SK-N-SH treated with all-trans-retinoic acid at 6 μM for 48 hours (cell line): ENCODE measurements at regions not wholly inside any gene's neighbourhood (a gene's known extent, or its start where the extent isn't known, plus 50 kb on each side); places are given as distances from the start of the nearest gene placed in this dataset.
"Not testable (repeated sequence)": the region's sequence is repeated elsewhere in the genome, so short reads cannot be mapped to it uniquely, and the experiment has no call there.

Experiments used
- ATAC-seq: fragments of 200-7000 bp; cut with Tn5 transposase; 3 replicates; pipeline ENCODE4 v1.9.1; 2020; ENCODE audit warnings: mild to moderate bottlenecking, moderate library complexity
- ARNTL ChIP-seq: fragments of 450-650 bp; formaldehyde crosslinking; IDR thresholded peaks from 2 replicates; pipeline ENCODE4 v1.5.0; 2020; ENCODE audit warnings: low read depth, mild to moderate bottlenecking, moderate library complexity, borderline replicate concordance
- BACH2 ChIP-seq: fragments of 250-450 bp; sonication (Bioruptor Pico); IDR thresholded peaks from 2 replicates; pipeline ENCODE4 v1.9.0; 2021; ENCODE audit warnings: mild to moderate bottlenecking, borderline replicate concordance
- CSRNP3 ChIP-seq: fragments of 250-450 bp; sonication (Bioruptor Pico); IDR thresholded peaks from 2 replicates; pipeline ENCODE4 v1.5.1; 2021; ENCODE audit warnings: mild to moderate bottlenecking, moderate library complexity
- ESRRG ChIP-seq: fragments of 250-450 bp; sonication (Bioruptor Pico); IDR thresholded peaks from 2 replicates; pipeline ENCODE4 v1.6.1; 2021; ENCODE audit warnings: mild to moderate bottlenecking
- GLIS3 ChIP-seq: fragments of 250-450 bp; sonication (Bioruptor Pico); IDR thresholded peaks from 2 replicates; pipeline ENCODE4 v1.5.0; 2020; ENCODE audit warnings: mild to moderate bottlenecking, moderate library complexity
- ISL1 ChIP-seq: fragments of 250-450 bp; sonication (Bioruptor Pico); IDR thresholded peaks from 2 replicates; pipeline ENCODE4 v2.1.2; 2022; ENCODE audit warnings: mild to moderate bottlenecking, moderate library complexity
- OSR1 ChIP-seq: fragments of 250-450 bp; sonication (Bioruptor Pico); IDR thresholded peaks from 2 replicates; pipeline ENCODE4 v1.8.0; 2022; ENCODE audit warnings: moderate library complexity, mild to moderate bottlenecking, inconsistent platforms
- PATZ1 ChIP-seq: fragments of 250-450 bp; sonication (Bioruptor Pico); IDR thresholded peaks from 2 replicates; pipeline ENCODE4 v1.8.0; 2020; ENCODE audit warnings: mild to moderate bottlenecking, moderate library complexity, borderline replicate concordance
- POU6F1 ChIP-seq: fragments of 250-450 bp; sonication (Bioruptor Pico); IDR thresholded peaks from 2 replicates; pipeline ENCODE4 v1.8.0; 2021; ENCODE audit warnings: low read depth, mild to moderate bottlenecking, moderate library complexity, borderline replicate concordance
- PPARA ChIP-seq: fragments of 250-450 bp; sonication (Bioruptor Pico); IDR thresholded peaks from 2 replicates; pipeline ENCODE4 v1.5.0; 2020; ENCODE audit warnings: mild to moderate bottlenecking, borderline replicate concordance
- RARB ChIP-seq: fragments of 250-450 bp; sonication (Bioruptor Pico); IDR thresholded peaks from 2 replicates; pipeline ENCODE4 v1.8.0; 2021; ENCODE audit warnings: mild to moderate bottlenecking, moderate library complexity
- SNAI2 ChIP-seq: fragments of 250-450 bp; sonication (Bioruptor Pico); IDR thresholded peaks from 2 replicates; pipeline ENCODE4 v1.5.0; 2020; ENCODE audit warnings: mild to moderate bottlenecking, moderate library complexity
- TCF4 ChIP-seq: fragments of 250-450 bp; sonication (Bioruptor Pico); IDR thresholded peaks from 2 replicates; pipeline ENCODE4 v1.8.0; 2021; ENCODE audit warnings: mild to moderate bottlenecking, moderate library complexity, borderline replicate concordance
- TOX ChIP-seq: fragments of 250-450 bp; sonication (Bioruptor Pico); IDR thresholded peaks from 2 replicates; pipeline ENCODE4 v1.8.0; 2021; ENCODE audit warnings: mild to moderate bottlenecking, moderate library complexity, borderline replicate concordance
- TSHZ2 ChIP-seq: fragments of 250-450 bp; sonication (Bioruptor Pico); IDR thresholded peaks from 2 replicates; pipeline ENCODE4 v1.5.0; 2020; ENCODE audit warnings: mild to moderate bottlenecking, moderate library complexity
- ZC3H10 ChIP-seq: fragments of 250-450 bp; sonication (Bioruptor Pico); IDR thresholded peaks from 2 replicates; pipeline ENCODE4 v1.5.1; 2021; ENCODE audit warnings: mild to moderate bottlenecking, moderate library complexity
- ZFP3 ChIP-seq: fragments of 250-450 bp; sonication (Bioruptor Pico); IDR thresholded peaks from 2 replicates; pipeline ENCODE4 v1.5.0; 2020; ENCODE audit warnings: mild to moderate bottlenecking, moderate library complexity
- ZFP30 ChIP-seq: fragments of 450-650 bp; formaldehyde crosslinking; IDR thresholded peaks from 2 replicates; pipeline ENCODE4 v1.5.0; 2022; ENCODE audit warnings: mild to moderate bottlenecking, moderate library complexity
- ZNF565 ChIP-seq: fragments of 450-650 bp; formaldehyde crosslinking; conservative IDR thresholded peaks from 2 replicates; pipeline ENCODE4 v1.5.0; 2020; ENCODE audit warnings: low read depth, mild to moderate bottlenecking, moderate library complexity
- ZNF70 ChIP-seq: fragments of 450-650 bp; formaldehyde crosslinking; IDR thresholded peaks from 2 replicates; pipeline ENCODE4 v1.5.0; 2020; ENCODE audit warnings: mild to moderate bottlenecking, moderate library complexity

- TF ChIP-seq PPARA (CRISPR knock-in tag) (no peak), CSRNP3 (no peak), POU6F1 (CRISPR knock-in tag) (no peak), GLIS3 (CRISPR knock-in tag) (no peak), ARNTL (no peak), ISL1 (no peak), OSR1 (no peak), TOX (CRISPR knock-in tag) (no peak), PATZ1 (CRISPR knock-in tag) (no peak), ESRRG (CRISPR knock-in tag) (no peak), ZC3H10 (CRISPR knock-in tag) (no peak), ZFP3 (CRISPR knock-in tag) (no peak)
- TF ChIP-seq, all 23 proteins: peak for 0
- ATAC-seq: no peak
Observed at GRCh38 chr10:2886662-2887061, 180.7 kb upstream of the PFKP start.

DNA sequence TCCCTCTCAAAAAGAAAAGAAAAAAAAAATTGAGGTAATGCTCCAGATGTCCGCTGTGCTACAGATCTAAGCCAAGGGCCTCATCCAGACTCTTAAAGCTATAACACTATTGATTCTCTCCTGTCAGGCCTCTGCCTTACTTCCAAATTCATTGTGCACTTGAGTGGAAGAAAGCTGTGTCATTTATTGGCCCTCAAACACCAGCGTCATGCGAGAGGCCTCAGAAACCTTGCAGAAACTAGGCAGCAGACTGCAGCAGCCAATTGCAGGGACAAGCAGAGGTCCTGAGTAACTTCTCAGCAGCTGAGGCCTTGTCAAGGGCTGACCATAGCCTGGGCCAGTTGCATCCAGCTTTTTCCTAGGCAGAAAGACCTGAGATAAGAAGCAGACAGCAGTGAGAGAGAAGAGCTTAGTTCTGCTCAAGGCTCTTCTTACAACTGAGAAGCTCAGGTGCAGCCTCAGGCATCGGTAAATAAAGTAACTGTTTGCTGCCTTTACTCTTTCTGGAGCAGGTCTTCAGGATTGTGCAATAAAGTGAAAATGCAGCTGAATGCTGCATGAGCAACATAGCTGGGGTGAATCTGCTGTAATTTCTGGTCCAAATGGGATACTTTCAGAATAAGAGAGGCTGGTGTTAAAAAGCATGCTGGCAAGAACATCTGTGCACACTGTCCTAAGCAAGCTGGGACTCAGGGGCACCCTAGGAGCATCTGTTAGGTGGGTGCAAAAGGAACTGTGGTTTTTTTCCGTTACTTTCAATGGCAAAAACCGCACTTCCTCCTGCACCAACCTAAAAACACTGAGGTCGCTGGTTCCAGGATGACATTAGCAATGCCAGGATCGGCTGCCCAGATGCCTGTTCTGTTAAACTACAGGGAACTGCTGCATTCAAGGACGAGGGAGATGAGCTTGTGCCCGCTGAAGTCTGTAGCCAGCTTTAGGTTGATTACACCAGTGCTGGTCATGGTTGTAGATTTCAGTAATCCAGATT, 181.8 kb upstream of the PFKP start:
- ATAC-seq: no peak
- TF ChIP-seq GLIS3 (CRISPR knock-in tag) (no peak), ISL1 (no peak)
- TF ChIP-seq, all 23 proteins: peak for 0

- not testable (repeated sequence) for ATAC-seq
Observed at GRCh38 chr10:2883983-2884540, 183.3 kb upstream of the PFKP start.

DNA sequence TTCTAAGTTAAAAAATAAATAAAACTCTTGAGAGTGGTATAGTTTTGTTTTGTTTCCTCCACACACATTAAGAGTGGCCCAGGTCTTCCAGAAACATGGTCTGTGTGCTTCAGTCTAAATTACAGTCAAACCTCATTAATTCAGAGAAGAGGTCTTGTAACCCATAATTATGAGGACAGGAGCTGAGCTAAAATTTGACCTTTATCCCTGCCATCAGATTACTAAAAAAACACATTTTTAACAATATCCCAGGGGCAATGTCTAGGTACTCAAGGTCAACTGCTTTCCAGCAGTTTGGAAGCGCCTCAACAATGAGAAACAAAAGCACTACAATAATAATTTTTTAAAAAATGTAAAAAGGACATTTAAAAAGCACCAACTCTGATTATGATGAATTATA, 184.1 kb upstream of the PFKP start:
- ATAC-seq: no peak
- no peak for TF ChIP-seq OSR1
- no peak for TF ChIP-seq ZNF70
- no peak for TF ChIP-seq ISL1
- no peak for TF ChIP-seq ZFP30 (CRISPR knock-in tag)

GRCh38 chr10:2882628-2883027, 184.7 kb upstream of the PFKP start:
- ATAC-seq: no peak
- TF ChIP-seq ZC3H10 (CRISPR knock-in tag) (no peak), PATZ1 (CRISPR knock-in tag) (no peak), SNAI2 (no peak), BACH2 (no peak), ZNF70 (no peak), RARB (CRISPR knock-in tag) (no peak), TSHZ2 (no peak), ZNF565 (CRISPR knock-in tag) (no peak), POU6F1 (CRISPR knock-in tag) (no peak), OSR1 (no peak), ESRRG (CRISPR knock-in tag) (no peak), CSRNP3 (no peak), TCF4 (CRISPR knock-in tag) (no peak)
